ENCODE measurements at regions not wholly inside any gene's neighbourhood (a gene's known extent, or its start where the extent isn't known, plus 50 kb on each side); places are given as distances from the start of the nearest gene placed in this dataset.

- Mint-ChIP-seq H3K27me3 (peaks cover 2% of the 10 kb centered on the region), H3K4me1 (no peaks in the 10 kb centered on the region), H3K36me3 (no peaks in the 10 kb centered on the region), H3K27ac (no peak overlapping the region), H3K4me3 (no peak overlapping the region), H3K9me3 (no peaks in the 10 kb centered on the region)
- POLR2A ChIA-PET: no interaction called here
- no peak for DNase-seq
- no peak for ATAC-seq (ENCODE audit: low read depth)
Observed at GRCh38 chr1:76782809-76783208, 84.5 kb upstream of the ST6GALNAC5 start.

- Mint-ChIP-seq H3K27me3 (peaks cover 2% of the 10 kb centered on the region), H3K9me3 (no peaks in the 10 kb centered on the region), H3K4me1 (no peaks in the 10 kb centered on the region), H3K4me3 (no peak overlapping the region), H3K36me3 (no peaks in the 10 kb centered on the region), H3K27ac (no peak overlapping the region)
- ATAC-seq (ENCODE audit: low read depth) (no peak), DNase-seq (no peak)
- POLR2A ChIA-PET: no interaction called here
Observed at GRCh38 chr1:76784502-76784901, 82.8 kb upstream of the ST6GALNAC5 start.

GRCh38 chr1:76786222-76786621 lies 81.1 kb upstream of the ST6GALNAC5 start:
- Mint-ChIP-seq H3K4me3 (no peak overlapping the region), H3K36me3 (no peaks in the 10 kb centered on the region), H3K9me3 (no peaks in the 10 kb centered on the region), H3K27me3 (no peaks in the 10 kb centered on the region), H3K27ac (no peak overlapping the region), H3K4me1 (no peaks in the 10 kb centered on the region)
- ATAC-seq (ENCODE audit: low read depth): no peak
- DNase-seq: no peak
- POLR2A ChIA-PET: no interaction called here

DNA sequence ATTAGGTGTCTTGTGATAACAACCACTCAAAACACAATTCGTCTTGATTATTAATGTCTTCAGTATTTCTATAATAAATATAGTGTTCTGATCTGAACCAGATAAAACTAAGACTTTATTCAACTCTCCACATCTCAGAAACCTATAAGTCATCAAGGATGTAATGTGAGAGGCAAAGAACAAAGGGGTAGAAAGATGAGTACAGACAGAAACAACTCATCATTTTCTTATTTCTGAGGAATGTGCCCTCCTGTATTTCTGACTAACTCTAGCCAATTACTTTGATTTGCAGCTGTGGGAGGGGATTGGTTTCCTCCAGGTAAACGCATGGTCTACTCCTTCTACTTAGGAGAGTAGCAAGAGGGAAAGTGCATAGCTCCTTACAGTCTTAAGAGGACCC lies 73.7 kb upstream of the ST6GALNAC5 start:
- Mint-ChIP-seq H3K9me3 (no peaks in the 10 kb centered on the region), H3K36me3 (no peaks in the 10 kb centered on the region), H3K4me1 (no peaks in the 10 kb centered on the region)

DNA sequence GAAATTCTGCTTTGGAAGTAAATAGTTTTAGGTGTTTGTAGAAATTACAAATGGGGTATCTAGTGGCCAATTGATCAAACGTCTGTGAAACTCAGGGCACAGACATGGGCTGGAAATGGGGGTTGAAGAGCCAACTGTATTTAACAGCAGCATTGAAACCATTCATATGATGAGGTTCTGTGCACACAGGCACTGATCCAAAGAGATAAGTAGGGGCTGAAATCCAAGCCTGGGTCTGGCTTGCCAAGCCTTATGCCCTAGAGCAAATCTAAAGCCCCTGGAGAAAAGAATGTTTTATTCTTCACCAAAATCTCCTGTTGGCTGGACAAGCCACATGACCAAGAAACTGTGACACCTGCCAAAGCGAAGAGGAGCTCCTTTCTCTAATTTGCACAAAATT lies 67.6 kb upstream of the ST6GALNAC5 start:
- Mint-ChIP-seq H3K36me3 (no peaks in the 10 kb centered on the region), H3K27ac (no peak overlapping the region), H3K4me3 (no peak overlapping the region), H3K4me1 (no peaks in the 10 kb centered on the region), H3K27me3 (peaks cover 3% of the 10 kb centered on the region), H3K9me3 (no peaks in the 10 kb centered on the region)
- POLR2A ChIA-PET: no interaction called here
- no peak for ATAC-seq (ENCODE audit: low read depth)
- DNase-seq: no peak

More for the DNA sequence above, 73.7 kb upstream of the ST6GALNAC5 start:
- DNase-seq (no peak), ATAC-seq (ENCODE audit: low read depth) (no peak)
- Mint-ChIP-seq H3K4me3 (no peak overlapping the region), H3K27me3 (peaks cover 7% of the 10 kb centered on the region), H3K27ac (no peak overlapping the region)
- POLR2A ChIA-PET: no interaction called here

DNA sequence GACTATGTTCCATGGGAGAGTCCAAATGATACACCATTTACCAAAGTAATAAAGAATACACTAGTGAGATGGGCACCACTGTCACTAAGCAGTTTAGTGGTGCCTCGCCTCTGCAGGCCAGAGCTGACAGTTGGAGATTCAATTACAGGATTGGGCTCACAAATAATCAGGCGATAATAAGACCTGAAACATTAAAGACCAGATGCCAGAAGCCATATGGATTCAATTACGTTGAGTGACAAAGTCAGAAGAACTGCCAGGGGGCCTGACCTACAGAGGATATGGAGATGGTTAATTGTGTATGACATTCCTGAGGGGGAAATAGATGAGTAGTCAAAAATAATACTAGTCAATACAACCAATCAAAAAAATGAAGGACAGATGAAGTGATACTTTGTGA lies 65.2 kb upstream of the ST6GALNAC5 start:
- no peak overlapping the region for H3K27ac Mint-ChIP-seq
- no peak for ATAC-seq (ENCODE audit: low read depth)
- POLR2A ChIA-PET: no interaction called here
- H3K9me3 Mint-ChIP-seq: no peaks in the 10 kb centered on the region
- no peaks in the 10 kb centered on the region for H3K4me1 Mint-ChIP-seq
- no peak overlapping the region for H3K4me3 Mint-ChIP-seq
- H3K27me3 Mint-ChIP-seq: peaks cover 3% of the 10 kb centered on the region
- no peak for DNase-seq
- no peaks in the 10 kb centered on the region for H3K36me3 Mint-ChIP-seq

DNA sequence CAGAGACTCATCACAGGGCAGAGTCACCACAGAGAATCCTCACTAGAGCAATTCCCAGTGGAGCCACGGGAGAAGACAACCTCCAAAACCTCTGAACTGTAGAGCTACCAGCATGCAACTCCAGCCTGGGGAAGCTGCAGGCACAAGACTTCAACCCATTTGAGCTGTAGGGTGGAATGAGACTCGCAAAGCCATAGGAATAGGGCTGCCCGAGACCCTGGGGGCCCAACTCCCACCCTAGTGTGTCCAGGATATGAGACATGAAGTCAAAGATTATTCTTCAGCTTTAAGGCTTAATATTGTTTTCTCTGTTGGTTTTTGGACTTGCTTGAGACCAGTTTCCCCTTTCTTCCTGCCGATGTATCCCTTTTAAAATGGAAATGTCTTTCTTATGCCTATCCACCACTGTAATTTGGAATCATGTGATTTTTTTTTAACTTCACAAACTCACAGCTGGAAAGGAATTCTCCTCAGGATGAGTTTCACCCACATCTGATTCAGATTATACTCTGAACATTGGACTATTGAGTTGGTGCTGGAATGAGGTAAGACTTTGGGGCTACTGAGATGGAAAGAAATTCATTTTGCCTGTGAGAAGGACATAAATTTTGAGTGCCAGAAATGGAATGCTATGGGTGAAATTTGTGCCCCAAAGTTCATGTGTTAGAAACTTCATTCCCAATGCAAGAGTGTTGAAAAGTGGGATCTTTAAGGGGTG lies 59.6 kb upstream of the ST6GALNAC5 start:
- ATAC-seq (ENCODE audit: low read depth): no peak
- no peak for DNase-seq
- H3K4me3 Mint-ChIP-seq: no peak overlapping the region
- peaks cover 7% of the 10 kb centered on the region for H3K27me3 Mint-ChIP-seq
- H3K36me3 Mint-ChIP-seq: no peaks in the 10 kb centered on the region
- no peaks in the 10 kb centered on the region for H3K9me3 Mint-ChIP-seq
- no peak overlapping the region for H3K27ac Mint-ChIP-seq
- H3K4me1 Mint-ChIP-seq: no peaks in the 10 kb centered on the region
- POLR2A ChIA-PET: no interaction called here
